Testis (tissue), 2 donors: ENCODE measurements at regions not wholly inside any gene's neighbourhood (a gene's known extent, or its start where the extent isn't known, plus 50 kb on each side); places are given as distances from the start of the nearest gene placed in this dataset.

Experiments
- POLR2A ChIP-seq: fragments of 450-650 bp; IDR thresholded peaks from one replicate; pipeline ENCODE4 v1.6.1; 2017; ENCODE audit warnings: antibody characterized with exemption, mild to moderate bottlenecking, moderate library complexity
- TF ChIP-seq, protein P1 (sequence below), 3 experiments: fragments of 450-650 bp in 2 of 3; fragments of 200-600 bp in 1 of 3; sonication (generic) in 1 of 3; IDR thresholded peaks; one replicate each; pipeline ENCODE4 v1.5.1; 2016 to 2019; ENCODE audit warnings: antibody characterized with exemption in 3 of 3, mild to moderate bottlenecking in 2 of 3, moderate library complexity in 1 of 3

- TF ChIP-seq, protein P1, sequence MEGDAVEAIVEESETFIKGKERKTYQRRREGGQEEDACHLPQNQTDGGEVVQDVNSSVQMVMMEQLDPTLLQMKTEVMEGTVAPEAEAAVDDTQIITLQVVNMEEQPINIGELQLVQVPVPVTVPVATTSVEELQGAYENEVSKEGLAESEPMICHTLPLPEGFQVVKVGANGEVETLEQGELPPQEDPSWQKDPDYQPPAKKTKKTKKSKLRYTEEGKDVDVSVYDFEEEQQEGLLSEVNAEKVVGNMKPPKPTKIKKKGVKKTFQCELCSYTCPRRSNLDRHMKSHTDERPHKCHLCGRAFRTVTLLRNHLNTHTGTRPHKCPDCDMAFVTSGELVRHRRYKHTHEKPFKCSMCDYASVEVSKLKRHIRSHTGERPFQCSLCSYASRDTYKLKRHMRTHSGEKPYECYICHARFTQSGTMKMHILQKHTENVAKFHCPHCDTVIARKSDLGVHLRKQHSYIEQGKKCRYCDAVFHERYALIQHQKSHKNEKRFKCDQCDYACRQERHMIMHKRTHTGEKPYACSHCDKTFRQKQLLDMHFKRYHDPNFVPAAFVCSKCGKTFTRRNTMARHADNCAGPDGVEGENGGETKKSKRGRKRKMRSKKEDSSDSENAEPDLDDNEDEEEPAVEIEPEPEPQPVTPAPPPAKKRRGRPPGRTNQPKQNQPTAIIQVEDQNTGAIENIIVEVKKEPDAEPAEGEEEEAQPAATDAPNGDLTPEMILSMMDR (IDR thresholded peaks at IDR 0.05) = no peak
- TF ChIP-seq POLR2A = no peak
Observed at GRCh38 chr21:24995216-24995615, 612.1 kb downstream of the MRPL39 start.
